ENCODE measurements at regions not wholly inside any gene's neighbourhood (a gene's known extent, or its start where the extent isn't known, plus 50 kb on each side); places are given as distances from the start of the nearest gene placed in this dataset.
A peak's percentile ranks its signal among the peaks of the same experiment; 100 is the strongest.

DNA sequence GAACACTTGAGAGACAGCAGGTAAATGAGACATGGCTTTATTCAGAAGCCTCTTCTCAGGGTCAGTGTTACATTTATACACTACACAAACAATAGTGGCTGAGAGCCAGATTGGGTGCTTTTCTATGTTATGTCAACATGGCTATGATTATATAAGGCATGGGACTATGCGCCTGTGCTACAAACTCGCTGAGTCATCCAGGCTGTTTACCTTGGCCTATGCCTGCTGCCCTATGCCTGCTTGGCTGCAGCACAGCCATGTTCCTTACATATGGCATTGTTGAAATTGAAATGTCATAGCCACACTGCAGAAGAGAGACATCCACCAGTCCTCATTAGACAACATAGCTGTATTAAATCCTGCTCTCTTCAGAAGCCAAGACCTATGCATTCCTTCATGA lies 236.3 kb upstream of the NWD2 start:
- WGBS, 3 donors = 12 to 31% (median 22%) methylated on average over 2 of the region's 2 CpGs

DNA sequence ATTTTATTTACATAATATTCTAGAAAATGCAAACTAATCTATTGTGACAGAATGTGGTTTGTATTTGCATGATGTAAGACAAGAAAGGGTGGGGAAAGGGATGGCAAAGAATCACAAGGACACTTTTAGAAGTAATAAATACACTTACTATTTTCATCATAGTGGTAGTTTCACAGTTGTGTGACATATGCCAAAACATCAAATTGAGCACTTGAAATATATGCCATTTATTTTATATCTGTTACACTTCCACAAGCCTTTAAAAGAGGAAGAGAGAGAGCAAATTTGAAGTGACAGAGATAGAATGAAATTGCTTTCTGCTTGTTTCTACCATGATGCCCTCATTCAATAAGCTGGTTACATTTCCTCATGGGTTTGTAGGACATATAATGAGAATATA lies 230.0 kb upstream of the NWD2 start:
- no peak for FAIRE-seq

More for the DNA sequence above, 236.3 kb upstream of the NWD2 start:
- Histone ChIP-seq H3K4me3 (ENCODE audit: low read depth in 1 of 3, low read length in 3 of 3) (no peak overlapping the region), H3K4me1 (ENCODE audit: control insufficient read depth in 3 of 3, insufficient read depth in 2 of 3, low read depth in 1 of 3, low read length in 2 of 3) (no peaks in the 10 kb centered on the region), H3K27ac (ENCODE audit: low read depth in 1 of 3, low read length in 2 of 3) (no peak overlapping the region), H3K27me3 (ENCODE audit: control insufficient read depth in 3 of 3, insufficient read depth in 3 of 3, low read length in 3 of 3) (no peaks in the 10 kb centered on the region), H3K9me3 (ENCODE audit: control insufficient read depth in 2 of 2, insufficient read depth in 1 of 2, low read depth in 1 of 2, low read length in 1 of 2) (peaks cover 0 to 6% of the 10 kb centered on the region in 2 donors), H3K36me3 (ENCODE audit: control insufficient read depth in 3 of 3, insufficient read depth in 2 of 3, low read depth in 1 of 3, low read length in 3 of 3) (no peaks in the 10 kb centered on the region)
- peak; percentile 12 to 79 for DNase-seq
- FAIRE-seq = peak; percentile 57

DNA sequence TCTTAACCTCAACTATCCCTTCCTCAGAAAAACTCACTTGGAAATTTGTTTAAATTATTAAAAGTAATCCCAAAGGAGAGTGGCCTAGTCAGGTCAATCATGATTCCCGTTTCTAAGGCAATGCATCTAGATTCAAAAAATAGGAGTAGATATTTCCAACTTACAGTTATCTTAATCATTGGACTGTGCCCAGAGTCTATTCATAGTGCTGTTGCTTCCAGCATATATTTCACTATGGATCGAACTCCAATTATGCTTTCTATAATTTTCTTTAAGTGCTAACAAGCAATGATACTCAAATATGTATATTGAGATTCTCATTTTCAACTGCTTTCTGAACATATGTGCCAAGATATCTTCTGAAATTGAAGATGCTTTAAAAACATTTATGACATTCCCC lies 229.2 kb upstream of the NWD2 start:
- Histone ChIP-seq H3K9me3 (ENCODE audit: control insufficient read depth in 2 of 2, insufficient read depth in 1 of 2, low read depth in 1 of 2, low read length in 1 of 2) (no peaks in the 10 kb centered on the region), H3K36me3 (ENCODE audit: control insufficient read depth in 3 of 3, insufficient read depth in 2 of 3, low read depth in 1 of 3, low read length in 3 of 3) (no peaks in the 10 kb centered on the region), H3K4me3 (ENCODE audit: low read depth in 1 of 3, low read length in 3 of 3) (no peak overlapping the region), H3K4me1 (ENCODE audit: control insufficient read depth in 3 of 3, insufficient read depth in 2 of 3, low read depth in 1 of 3, low read length in 2 of 3) (no peaks in the 10 kb centered on the region), H3K27ac (ENCODE audit: low read depth in 1 of 3, low read length in 2 of 3) (no peak overlapping the region), H3K27me3 (ENCODE audit: control insufficient read depth in 3 of 3, insufficient read depth in 3 of 3, low read length in 3 of 3) (no peaks in the 10 kb centered on the region)
- 86 to 88% (median 87%) methylated on average over 2 of the region's 2 CpGs for WGBS, 3 donors
- FAIRE-seq (no peak), DNase-seq (no peak)

More for the DNA sequence above, 230.0 kb upstream of the NWD2 start:
- H3K9me3 ChIP-seq (ENCODE audit: control insufficient read depth in 2 of 2, insufficient read depth in 1 of 2, low read depth in 1 of 2, low read length in 1 of 2) = no peaks in the 10 kb centered on the region
- H3K4me3 ChIP-seq (ENCODE audit: low read depth in 1 of 3, low read length in 3 of 3) = no peak overlapping the region
- H3K36me3 ChIP-seq (ENCODE audit: control insufficient read depth in 3 of 3, insufficient read depth in 2 of 3, low read depth in 1 of 3, low read length in 3 of 3) = no peaks in the 10 kb centered on the region
- no peak for DNase-seq
- no peaks in the 10 kb centered on the region for H3K4me1 ChIP-seq (ENCODE audit: control insufficient read depth in 3 of 3, insufficient read depth in 2 of 3, low read depth in 1 of 3, low read length in 2 of 3)
- no peaks in the 10 kb centered on the region for H3K27me3 ChIP-seq (ENCODE audit: control insufficient read depth in 3 of 3, insufficient read depth in 3 of 3, low read length in 3 of 3)
- H3K27ac ChIP-seq (ENCODE audit: low read depth in 1 of 3, low read length in 2 of 3) = no peak overlapping the region

DNA sequence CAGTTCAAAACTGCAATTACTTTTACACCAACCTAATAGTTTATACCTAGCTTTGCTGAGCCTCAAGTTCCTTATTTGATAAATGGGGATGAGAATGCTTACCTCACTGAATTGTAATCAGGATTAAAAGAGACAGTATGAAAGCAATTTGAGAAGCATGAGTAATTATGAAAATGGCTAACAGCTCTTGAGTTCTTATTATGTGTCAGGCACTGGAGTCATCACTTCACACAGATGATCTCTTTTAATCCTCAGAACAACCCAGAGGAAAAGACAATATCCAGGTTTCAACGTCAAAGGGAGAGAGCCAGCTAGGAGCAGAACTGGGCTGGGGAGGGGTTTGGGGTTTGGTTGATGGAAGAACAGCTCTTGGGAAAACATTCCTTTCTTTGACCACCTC lies 221.0 kb upstream of the NWD2 start:
- 62 to 73% (median 71%) methylated on average over 1 of the region's 1 CpG for WGBS, 3 donors
- H3K36me3 ChIP-seq (ENCODE audit: control insufficient read depth in 3 of 3, insufficient read depth in 2 of 3, low read depth in 1 of 3, low read length in 3 of 3) = no peaks in the 10 kb centered on the region
- no peak for DNase-seq
- FAIRE-seq = no peak
- H3K9me3 ChIP-seq (ENCODE audit: control insufficient read depth in 2 of 2, insufficient read depth in 1 of 2, low read depth in 1 of 2, low read length in 1 of 2) = no peaks in the 10 kb centered on the region
- no peaks in the 10 kb centered on the region for H3K27me3 ChIP-seq (ENCODE audit: control insufficient read depth in 3 of 3, insufficient read depth in 3 of 3, low read length in 3 of 3)
- H3K27ac ChIP-seq (ENCODE audit: low read depth in 1 of 3, low read length in 2 of 3) = no peak overlapping the region
- no peaks in the 10 kb centered on the region for H3K4me1 ChIP-seq (ENCODE audit: control insufficient read depth in 3 of 3, insufficient read depth in 2 of 3, low read depth in 1 of 3, low read length in 2 of 3)
- no peak overlapping the region for H3K4me3 ChIP-seq (ENCODE audit: low read depth in 1 of 3, low read length in 3 of 3)

DNA sequence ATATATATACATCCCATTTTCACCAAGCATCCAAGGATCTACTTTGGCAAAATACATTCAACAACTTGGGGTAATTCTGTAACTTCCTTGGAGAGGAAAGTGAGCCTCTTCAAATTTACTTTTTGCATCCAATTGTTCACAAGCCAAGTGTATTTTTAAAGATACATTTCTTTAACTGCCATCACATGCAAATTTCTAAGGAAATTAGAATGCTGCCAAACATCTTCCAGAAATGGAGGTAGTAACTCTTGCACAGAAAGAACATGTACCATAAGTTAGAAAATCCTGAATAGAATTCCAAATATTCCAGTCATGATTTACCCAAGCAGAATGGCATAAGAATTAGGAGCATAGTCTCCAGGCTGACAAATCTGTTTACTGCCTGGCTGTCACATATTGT lies 220.5 kb upstream of the NWD2 start:
- no peaks in the 10 kb centered on the region for H3K27me3 ChIP-seq (ENCODE audit: control insufficient read depth in 3 of 3, insufficient read depth in 3 of 3, low read length in 3 of 3)
- no peak for FAIRE-seq

DNA sequence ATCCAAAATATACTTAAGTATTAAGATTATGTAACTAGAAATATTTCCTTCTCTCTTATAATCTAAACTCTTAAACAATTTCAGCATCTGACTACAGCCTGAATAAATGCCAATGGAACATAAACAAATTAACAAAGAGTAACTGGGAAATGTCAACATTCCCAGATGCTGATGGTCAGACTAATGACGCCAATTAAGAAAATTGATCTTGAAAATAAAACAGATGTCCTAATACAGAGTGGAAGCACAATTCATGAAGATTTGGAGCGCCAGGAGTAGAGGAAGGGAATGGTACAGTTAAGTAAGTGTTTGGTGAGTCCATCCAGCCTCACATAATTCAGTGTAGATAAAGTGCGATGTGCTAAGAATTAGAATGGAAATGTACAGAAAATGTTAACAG lies 203.7 kb upstream of the NWD2 start:
- no peaks in the 10 kb centered on the region for H3K4me1 ChIP-seq (ENCODE audit: control insufficient read depth in 3 of 3, insufficient read depth in 2 of 3, low read depth in 1 of 3, low read length in 2 of 3)
- WGBS, 3 donors = 66 to 89% (median 88%) methylated on average over 3 of the region's 3 CpGs
- no peak overlapping the region for H3K4me3 ChIP-seq (ENCODE audit: low read depth in 1 of 3, low read length in 3 of 3)
- FAIRE-seq = no peak
- no peak overlapping the region for H3K27ac ChIP-seq (ENCODE audit: low read depth in 1 of 3, low read length in 2 of 3)
- H3K27me3 ChIP-seq (ENCODE audit: control insufficient read depth in 3 of 3, insufficient read depth in 3 of 3, low read length in 3 of 3) = no peaks in the 10 kb centered on the region
- no peaks in the 10 kb centered on the region for H3K36me3 ChIP-seq (ENCODE audit: control insufficient read depth in 3 of 3, insufficient read depth in 2 of 3, low read depth in 1 of 3, low read length in 3 of 3)
- DNase-seq = no peak
- H3K9me3 ChIP-seq (ENCODE audit: control insufficient read depth in 2 of 2, insufficient read depth in 1 of 2, low read depth in 1 of 2, low read length in 1 of 2) = no peaks in the 10 kb centered on the region

More for the DNA sequence above, 220.5 kb upstream of the NWD2 start:
- DNase-seq = no peak
- H3K9me3 ChIP-seq (ENCODE audit: control insufficient read depth in 2 of 2, insufficient read depth in 1 of 2, low read depth in 1 of 2, low read length in 1 of 2) = no peaks in the 10 kb centered on the region
- H3K27ac ChIP-seq (ENCODE audit: low read depth in 1 of 3, low read length in 2 of 3) = no peak overlapping the region
- H3K4me3 ChIP-seq (ENCODE audit: low read depth in 1 of 3, low read length in 3 of 3) = no peak overlapping the region
- H3K36me3 ChIP-seq (ENCODE audit: control insufficient read depth in 3 of 3, insufficient read depth in 2 of 3, low read depth in 1 of 3, low read length in 3 of 3) = no peaks in the 10 kb centered on the region
- no peaks in the 10 kb centered on the region for H3K4me1 ChIP-seq (ENCODE audit: control insufficient read depth in 3 of 3, insufficient read depth in 2 of 3, low read depth in 1 of 3, low read length in 2 of 3)

DNA sequence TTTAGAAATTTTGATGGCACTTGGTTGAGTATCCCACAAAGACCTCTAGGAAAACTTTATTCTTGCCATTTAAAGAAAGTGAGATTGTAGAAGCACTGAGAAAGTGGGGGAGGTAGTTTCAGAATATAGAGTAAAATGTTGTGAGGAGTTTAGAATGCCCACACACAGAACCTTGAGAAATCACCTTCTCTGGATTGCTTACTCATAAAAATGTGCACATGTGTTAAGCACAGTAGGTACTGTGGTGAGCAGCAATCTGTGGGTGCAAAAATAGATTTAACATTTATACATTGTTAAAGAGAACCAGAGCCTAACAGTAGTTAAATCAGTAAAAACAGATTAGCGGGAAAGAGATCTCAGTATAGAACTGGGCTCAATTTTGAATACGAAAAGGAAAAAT lies 201.2 kb upstream of the NWD2 start:
- no peak for FAIRE-seq
- 90 to 96% (median 95%) methylated on average over 2 of the region's 2 CpGs for WGBS, 3 donors
- no peak overlapping the region for H3K27ac ChIP-seq (ENCODE audit: low read depth in 1 of 3, low read length in 2 of 3)

DNA sequence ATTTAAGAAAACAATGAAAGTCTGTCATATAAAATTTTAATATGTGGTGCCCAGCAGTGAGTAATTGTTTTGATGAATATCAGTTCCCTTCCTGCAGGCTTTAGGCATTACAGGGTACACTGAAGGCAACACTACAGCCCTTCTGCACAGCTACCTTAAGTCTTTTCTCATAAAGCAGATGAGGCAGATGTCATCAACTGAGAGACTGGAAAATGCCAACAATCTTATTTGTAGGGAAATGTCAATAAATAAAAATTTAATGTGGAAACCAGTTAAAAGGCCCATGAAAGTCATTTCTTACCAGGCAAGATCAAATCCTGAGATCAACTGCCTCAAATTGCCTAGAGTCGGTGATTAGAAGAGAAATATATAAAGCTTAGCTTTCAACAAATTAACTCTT lies 193.4 kb upstream of the NWD2 start:
- H3K36me3 ChIP-seq (ENCODE audit: control insufficient read depth in 3 of 3, insufficient read depth in 2 of 3, low read depth in 1 of 3, low read length in 3 of 3) = no peaks in the 10 kb centered on the region
- WGBS, 3 donors = 85 to 97% (median 92%) methylated on average over 1 of the region's 1 CpG
- no peak for DNase-seq
- H3K27ac ChIP-seq (ENCODE audit: low read depth in 1 of 3, low read length in 2 of 3) = no peak overlapping the region
- no peak for FAIRE-seq
- H3K4me3 ChIP-seq (ENCODE audit: low read depth in 1 of 3, low read length in 3 of 3) = no peak overlapping the region
- no peaks in the 10 kb centered on the region for H3K27me3 ChIP-seq (ENCODE audit: control insufficient read depth in 3 of 3, insufficient read depth in 3 of 3, low read length in 3 of 3)
- peaks cover 0 to 2% (median 0%) of the 10 kb centered on the region in 3 donors for H3K4me1 ChIP-seq (ENCODE audit: control insufficient read depth in 3 of 3, insufficient read depth in 2 of 3, low read depth in 1 of 3, low read length in 2 of 3)
- no peaks in the 10 kb centered on the region for H3K9me3 ChIP-seq (ENCODE audit: control insufficient read depth in 2 of 2, insufficient read depth in 1 of 2, low read depth in 1 of 2, low read length in 1 of 2)

More for the DNA sequence above, 201.2 kb upstream of the NWD2 start:
- H3K4me3 ChIP-seq (ENCODE audit: low read depth in 1 of 3, low read length in 3 of 3) = no peak overlapping the region
- H3K27me3 ChIP-seq (ENCODE audit: control insufficient read depth in 3 of 3, insufficient read depth in 3 of 3, low read length in 3 of 3) = no peaks in the 10 kb centered on the region
- no peaks in the 10 kb centered on the region for H3K36me3 ChIP-seq (ENCODE audit: control insufficient read depth in 3 of 3, insufficient read depth in 2 of 3, low read depth in 1 of 3, low read length in 3 of 3)
- H3K4me1 ChIP-seq (ENCODE audit: control insufficient read depth in 3 of 3, insufficient read depth in 2 of 3, low read depth in 1 of 3, low read length in 2 of 3) = no peaks in the 10 kb centered on the region
- H3K9me3 ChIP-seq (ENCODE audit: control insufficient read depth in 2 of 2, insufficient read depth in 1 of 2, low read depth in 1 of 2, low read length in 1 of 2) = no peaks in the 10 kb centered on the region
- no peak for DNase-seq

DNA sequence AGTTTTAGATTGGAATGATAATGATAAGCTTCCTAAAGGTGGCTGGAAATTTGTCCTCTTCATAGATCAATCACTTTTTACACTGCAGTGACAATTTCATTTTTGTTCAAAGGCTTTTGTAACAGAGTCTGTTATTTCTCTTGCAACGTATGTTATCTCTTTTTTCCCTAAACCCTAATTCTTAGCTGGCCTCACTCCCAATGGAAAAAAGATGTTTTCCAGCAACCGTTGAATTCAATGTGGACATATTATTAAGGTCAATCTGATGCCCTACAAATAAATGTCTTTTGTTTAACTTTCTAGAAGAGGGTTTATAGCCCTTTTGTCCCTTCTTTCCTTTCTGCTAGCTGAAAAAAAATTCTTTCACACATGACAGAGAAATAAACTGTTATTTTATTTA lies 192.7 kb upstream of the NWD2 start:
- Histone ChIP-seq H3K36me3 (ENCODE audit: control insufficient read depth in 3 of 3, insufficient read depth in 2 of 3, low read depth in 1 of 3, low read length in 3 of 3) (no peaks in the 10 kb centered on the region), H3K9me3 (ENCODE audit: control insufficient read depth in 2 of 2, insufficient read depth in 1 of 2, low read depth in 1 of 2, low read length in 1 of 2) (no peaks in the 10 kb centered on the region), H3K27ac (ENCODE audit: low read depth in 1 of 3, low read length in 2 of 3) (no peak overlapping the region), H3K4me1 (ENCODE audit: control insufficient read depth in 3 of 3, insufficient read depth in 2 of 3, low read depth in 1 of 3, low read length in 2 of 3) (peaks cover 0 to 2% (median 0%) of the 10 kb centered on the region in 3 donors), H3K27me3 (ENCODE audit: control insufficient read depth in 3 of 3, insufficient read depth in 3 of 3, low read length in 3 of 3) (no peaks in the 10 kb centered on the region), H3K4me3 (ENCODE audit: low read depth in 1 of 3, low read length in 3 of 3) (no peak overlapping the region)
- no peak for DNase-seq
- no peak for FAIRE-seq
- WGBS, 3 donors = 10 to 14% (median 10%) methylated on average over 2 of the region's 2 CpGs
